B cell (primary cell): ENCODE measurements at regions not wholly inside any gene's neighbourhood (a gene's known extent, or its start where the extent isn't known, plus 50 kb on each side); places are given as distances from the start of the nearest gene placed in this dataset.

ENCODE experiments used
- CTCF ChIP-seq: fragments of 200-600 bp; IDR thresholded peaks from one replicate; pipeline ENCODE4 v1.8.0; 2022; ENCODE audit warnings: antibody characterized with exemption, mild to moderate bottlenecking
- EZH2 ChIP-seq: IDR thresholded peaks from 2 replicates; pipeline ENCODE4 v1.6.1; 2012; ENCODE audit warnings: borderline replicate concordance, low read depth, mild to moderate bottlenecking, moderate library complexity, low read length; ENCODE audit not compliant: insufficient read depth, poor library complexity, severe bottlenecking

GRCh38 chr2:114119862-114120261 is 230.0 kb downstream of the ACTR3 start:
- TF ChIP-seq CTCF (no peak), EZH2 (no peak)
